OCI-LY1 (cell line): ENCODE measurements at regions not wholly inside any gene's neighbourhood (a gene's known extent, or its start where the extent isn't known, plus 50 kb on each side); places are given as distances from the start of the nearest gene placed in this dataset.

Experiments
- H2AFZ ChIP-seq: fragments of 200-600 bp; sonication (generic), shearing (Covaris generic); 2 replicates; pipeline ENCODE4 v1.6.0; 2014; ENCODE audit warnings: antibody characterized with exemption, mild to moderate bottlenecking, low read length
- H3F3A ChIP-seq: fragments of 200-600 bp; sonication (generic), shearing (Covaris generic); 2 replicates; pipeline ENCODE4 v1.6.0; 2014; ENCODE audit warnings: mild to moderate bottlenecking, antibody characterized with exemption, low read length, moderate library complexity; ENCODE audit not compliant: insufficient read depth
- H3K27ac ChIP-seq: fragments of 200-600 bp; sonication (generic); 2 replicates; pipeline ENCODE4 v1.5.1; 2014; ENCODE audit warnings: low read length, mixed run types, mild to moderate bottlenecking, low read depth; ENCODE audit not compliant: poor library complexity, severe bottlenecking
- H3K27me3 ChIP-seq: fragments of 200-600 bp; sonication (generic); 2 replicates; pipeline ENCODE4 v1.6.0; 2014; ENCODE audit warnings: antibody characterized with exemption, mild to moderate bottlenecking, low read length, moderate library complexity; ENCODE audit not compliant: insufficient read depth
- H3K36me3 ChIP-seq: fragments of 200-600 bp; sonication (generic); 2 replicates; pipeline ENCODE4 v1.6.1; 2014; ENCODE audit warnings: mild to moderate bottlenecking, antibody characterized with exemption, low read length, moderate library complexity, mixed read lengths; ENCODE audit not compliant: insufficient read depth
- H3K4me1 ChIP-seq: fragments of 200-600 bp; sonication (generic); 2 replicates; pipeline ENCODE4 v1.5.1; 2014; ENCODE audit warnings: mild to moderate bottlenecking, low read length, moderate library complexity; ENCODE audit not compliant: insufficient read depth, severe bottlenecking
- H3K4me2 ChIP-seq: fragments of 200-600 bp; sonication (generic), shearing (Covaris generic); 2 replicates; pipeline ENCODE4 v1.6.1; 2014; ENCODE audit warnings: low read length
- H3K4me3 ChIP-seq: fragments of 200-600 bp; sonication (generic); 2 replicates; pipeline ENCODE4 v1.5.1; 2014; ENCODE audit warnings: low read length, low read depth, mild to moderate bottlenecking, mixed read lengths; ENCODE audit not compliant: poor library complexity, severe bottlenecking
- H3K79me2 ChIP-seq: fragments of 200-600 bp; shearing (Covaris generic); 2 replicates; pipeline ENCODE4 v1.6.1; 2016; ENCODE audit warnings: mixed run types, low read length, mixed read lengths; ENCODE audit not compliant: insufficient read depth
- H3K9ac ChIP-seq: fragments of 200-600 bp; sonication (generic), shearing (Covaris generic); 2 replicates; pipeline ENCODE4 v1.6.1; 2014; ENCODE audit warnings: mild to moderate bottlenecking, low read length, mixed read lengths
- H3K9me2 ChIP-seq: fragments of 200-600 bp; sonication (generic), shearing (Covaris generic); 2 replicates; pipeline ENCODE4 v1.6.1; 2014; ENCODE audit warnings: low read depth, mild to moderate bottlenecking, low read length, mixed read lengths
- H3K9me3 ChIP-seq: fragments of 200-600 bp; shearing (Covaris generic); 2 replicates; pipeline ENCODE4 v1.6.1; 2014; ENCODE audit warnings: low read length, mixed read lengths
- H4K20me1 ChIP-seq: fragments of 200-600 bp; sonication (generic), shearing (Covaris generic); 2 replicates; pipeline ENCODE4 v1.6.0; 2016; ENCODE audit warnings: mild to moderate bottlenecking, low read length; ENCODE audit not compliant: insufficient read depth
- CTCF ChIP-seq: fragments of 200-600 bp; sonication (generic), shearing (Covaris generic); IDR thresholded peaks from 2 replicates; pipeline ENCODE4 v1.5.1; 2017; ENCODE audit warnings: mild to moderate bottlenecking, antibody characterized with exemption, low read length, moderate library complexity, mixed read lengths
- EZH2 ChIP-seq: fragments of 200-600 bp; sonication (generic), shearing (Covaris generic); IDR thresholded peaks from 2 replicates; pipeline ENCODE4 v1.8.0; 2017; ENCODE audit warnings: borderline replicate concordance, mixed run types, mild to moderate bottlenecking, antibody characterized with exemption, low read length, moderate library complexity, mixed read lengths

- H3K27ac ChIP-seq, result no peak overlapping the region
These were observed 789.9 kb upstream of the MIR17HG start for GRCh38 chr13:90557626-90558025.

GRCh38 chr13:90562443-90562842, 785.0 kb upstream of the MIR17HG start:
- TF ChIP-seq CTCF (no peak), EZH2 (no peak)
- H3F3A ChIP-seq, result no peaks in the 10 kb centered on the region
- H3K4me1 ChIP-seq, result no peaks in the 10 kb centered on the region
- H3K4me2 ChIP-seq, result no peak overlapping the region
- H3K27ac ChIP-seq, result no peak overlapping the region
- H3K36me3 ChIP-seq, result no peaks in the 10 kb centered on the region
- H3K79me2 ChIP-seq, result no peaks in the 10 kb centered on the region
- no peaks in the 10 kb centered on the region for H3K9me3 ChIP-seq
- no peaks in the 10 kb centered on the region; the same call in 1 of the 2 replicates for H4K20me1 ChIP-seq
- H3K27me3 ChIP-seq, result no peaks in the 10 kb centered on the region
- H3K4me3 ChIP-seq, result no peak overlapping the region
- H2AFZ ChIP-seq, result no peak overlapping the region
- no peaks in the 10 kb centered on the region for H3K9me2 ChIP-seq
- H3K9ac ChIP-seq, result no peak overlapping the region

More at GRCh38 chr13:90557626-90558025, 789.9 kb upstream of the MIR17HG start:
- H3K4me1 ChIP-seq, result no peaks in the 10 kb centered on the region
- H3K9me2 ChIP-seq, result no peaks in the 10 kb centered on the region
- no peaks in the 10 kb centered on the region for H3K79me2 ChIP-seq
- TF ChIP-seq EZH2 (no peak), CTCF (no peak)
- H4K20me1 ChIP-seq, result no peaks in the 10 kb centered on the region
- H3K9me3 ChIP-seq, result no peaks in the 10 kb centered on the region
- no peaks in the 10 kb centered on the region for H3F3A ChIP-seq
- no peak overlapping the region for H3K9ac ChIP-seq
- no peaks in the 10 kb centered on the region for H3K36me3 ChIP-seq
- no peaks in the 10 kb centered on the region for H3K27me3 ChIP-seq
- H2AFZ ChIP-seq, result no peak overlapping the region
- no peak overlapping the region for H3K4me2 ChIP-seq
- no peak overlapping the region for H3K4me3 ChIP-seq

DNA sequence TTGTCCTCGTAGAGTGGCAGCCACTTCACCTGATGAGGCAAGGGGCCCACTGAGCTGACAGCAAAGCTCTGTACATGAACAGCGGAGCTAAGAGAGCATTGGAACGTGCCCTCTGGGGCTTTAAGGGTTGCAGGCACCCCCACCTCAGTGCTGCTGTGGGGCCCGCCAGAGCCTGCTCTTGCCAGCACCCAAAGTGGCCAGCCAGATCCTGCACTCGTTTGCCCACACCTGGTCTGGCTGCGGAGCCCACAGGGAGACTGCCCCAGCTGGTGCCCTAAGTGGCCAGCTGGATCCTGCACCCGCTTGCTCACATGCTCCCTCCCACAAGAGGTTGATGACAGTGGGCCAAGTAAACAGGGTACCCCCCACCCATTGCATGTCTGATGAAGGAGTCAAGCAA, 783.4 kb upstream of the MIR17HG start:
- H3K4me1 ChIP-seq, result no peaks in the 10 kb centered on the region
- H3K9ac ChIP-seq, result no peak overlapping the region
- H4K20me1 ChIP-seq, result no peaks in the 10 kb centered on the region; the same call in 1 of the 2 replicates
- no peak overlapping the region for H3K4me3 ChIP-seq
- no peak overlapping the region for H3K27ac ChIP-seq
- no peak overlapping the region for H3K4me2 ChIP-seq
- no peaks in the 10 kb centered on the region for H3K36me3 ChIP-seq
- no peaks in the 10 kb centered on the region for H3K9me3 ChIP-seq
- H3K9me2 ChIP-seq, result no peaks in the 10 kb centered on the region
- no peaks in the 10 kb centered on the region for H3K79me2 ChIP-seq
- H3F3A ChIP-seq, result no peaks in the 10 kb centered on the region
- H3K27me3 ChIP-seq, result no peaks in the 10 kb centered on the region
- no peak overlapping the region for H2AFZ ChIP-seq
- TF ChIP-seq EZH2 (no peak), CTCF (no peak)
